Stimulated activated naive CD8-positive, alpha-beta T cell treated with anti-CD3 and anti-CD28 coated beads, Interleukin-15, Interleukin-2, amounts not matched to agents 100 U/mL and 50 U/mL, for 24 hours (primary cell): ENCODE measurements at regions not wholly inside any gene's neighbourhood (a gene's known extent, or its start where the extent isn't known, plus 50 kb on each side); places are given as distances from the start of the nearest gene placed in this dataset.
"Not testable (repeated sequence)": the region's sequence is repeated elsewhere in the genome, so short reads cannot be mapped to it uniquely, and the experiment has no call there.

Experiments used
- ATAC-seq: fragments of 150-1000 bp; cut with Tn5 transposase; one replicate; pipeline ENCODE4 v1.10.0; 2021
- DNase-seq: peaks from one replicate; pipeline ENCODE4 v3.0.0; 2021

DNA sequence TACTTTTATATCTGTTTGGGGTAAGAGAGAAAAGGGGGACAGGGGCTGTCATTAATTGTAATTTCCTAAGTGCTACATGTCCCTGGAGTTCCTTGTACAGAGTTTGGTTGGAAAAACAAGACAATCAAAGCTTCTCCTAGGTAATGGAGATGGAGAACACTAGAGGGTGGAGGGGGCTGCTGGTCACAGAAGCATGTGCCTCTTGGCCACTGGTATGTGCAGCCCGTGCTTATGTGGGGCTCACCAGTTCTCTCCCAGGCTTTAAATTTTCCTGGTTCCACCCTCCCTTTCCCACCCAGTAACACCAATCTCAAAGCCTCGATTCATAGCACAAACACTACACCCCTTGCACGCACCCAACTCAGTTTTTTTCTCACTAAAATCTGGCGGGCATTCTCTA, 165.6 kb downstream of the SAMD5 start:
- ATAC-seq, result no peak
- no peak for DNase-seq

GRCh38 chr6:147674794-147675193, 166.3 kb downstream of the SAMD5 start:
- ATAC-seq, result no peak
- no peak for DNase-seq

DNA sequence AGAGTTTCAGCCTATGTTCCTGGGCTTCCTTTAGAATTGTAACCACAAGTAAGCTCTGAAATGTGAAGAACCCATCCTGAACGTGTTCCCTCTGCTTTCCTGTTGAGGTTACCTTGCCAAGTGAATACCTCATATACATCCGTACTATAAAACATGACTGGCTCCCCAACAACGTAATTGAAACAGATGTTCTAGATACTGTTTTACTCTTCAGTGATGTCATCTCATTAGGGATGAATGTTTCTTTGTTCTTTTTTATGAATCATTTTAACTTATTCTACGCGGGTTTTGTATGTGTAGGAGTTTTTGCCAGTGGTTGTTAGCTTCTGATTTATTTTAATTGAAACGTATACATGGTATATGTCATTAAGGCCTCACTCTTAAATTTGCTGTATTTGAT, 166.8 kb downstream of the SAMD5 start:
- ATAC-seq, result no peak
- no peak for DNase-seq

GRCh38 chr6:147676495-147677199, 168.2 kb downstream of the SAMD5 start:
- DNase-seq (no peak), ATAC-seq (no peak)

DNA sequence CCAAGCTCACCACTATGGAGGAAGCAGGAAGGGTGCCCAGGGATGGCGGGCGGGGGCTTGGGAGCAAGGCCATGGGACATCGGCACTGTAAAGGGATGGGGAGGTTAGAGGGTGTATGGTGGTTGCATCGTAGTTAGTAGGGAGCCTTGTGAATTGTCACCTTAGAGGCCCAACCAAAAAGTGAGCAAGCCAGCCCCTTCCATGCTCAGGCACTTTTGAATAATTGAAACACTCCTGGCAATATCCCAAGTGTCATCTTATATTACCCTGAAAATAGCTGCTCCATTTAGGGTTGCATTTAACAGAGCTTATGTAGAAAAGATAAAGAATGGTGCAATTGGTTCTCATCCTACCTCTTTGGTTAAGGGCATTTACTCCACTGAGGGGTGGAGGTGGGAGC, 169.2 kb downstream of the SAMD5 start:
- ATAC-seq, result no peak
- DNase-seq, result no peak

- no peak for DNase-seq
- no peak for ATAC-seq
Observed at GRCh38 chr6:147678253-147678652, 169.8 kb downstream of the SAMD5 start.

- DNase-seq (no peak), ATAC-seq (no peak)
Observed at GRCh38 chr6:147684906-147685305, 176.4 kb downstream of the SAMD5 start.

DNA sequence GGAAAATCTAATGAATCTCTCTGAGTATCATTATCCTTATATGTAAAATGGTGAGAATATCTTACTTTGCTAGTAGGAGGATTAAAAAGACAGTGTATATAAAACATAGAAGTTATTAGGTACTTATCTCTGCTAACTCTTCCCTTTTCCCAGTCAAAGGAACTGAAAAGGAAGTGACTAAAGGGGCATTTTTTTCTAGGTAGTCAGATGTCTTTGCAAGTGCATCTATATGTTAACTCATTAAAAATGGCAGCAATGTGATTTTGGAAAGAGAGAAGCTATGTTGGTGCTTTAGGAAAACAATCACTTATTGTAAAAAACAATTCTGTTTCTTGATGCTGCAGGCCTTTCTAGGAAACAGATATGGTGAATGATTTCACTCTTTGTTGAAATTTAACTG, 180.9 kb downstream of the SAMD5 start:
- ATAC-seq (no peak), DNase-seq (no peak)

DNA sequence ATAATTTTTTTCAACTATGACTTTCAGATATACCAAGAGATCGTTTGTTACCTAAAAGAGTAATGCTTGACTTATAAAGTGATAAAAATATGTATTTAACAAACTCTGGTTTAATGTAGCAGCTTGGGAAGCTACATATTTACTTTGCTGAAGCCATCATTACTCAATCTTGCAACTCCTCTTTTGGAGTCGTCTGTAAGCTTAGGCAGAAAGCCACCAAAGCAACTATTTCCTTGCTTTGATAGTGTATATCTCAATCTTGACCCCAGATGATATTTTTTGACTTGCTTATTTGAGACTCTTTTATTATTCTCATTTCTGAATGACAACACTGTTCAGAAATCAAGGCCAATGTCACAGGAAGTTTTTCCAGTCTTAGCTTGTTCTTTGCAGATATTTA, 183.0 kb downstream of the SAMD5 start:
- DNase-seq, result no peak
- ATAC-seq, result no peak

DNA sequence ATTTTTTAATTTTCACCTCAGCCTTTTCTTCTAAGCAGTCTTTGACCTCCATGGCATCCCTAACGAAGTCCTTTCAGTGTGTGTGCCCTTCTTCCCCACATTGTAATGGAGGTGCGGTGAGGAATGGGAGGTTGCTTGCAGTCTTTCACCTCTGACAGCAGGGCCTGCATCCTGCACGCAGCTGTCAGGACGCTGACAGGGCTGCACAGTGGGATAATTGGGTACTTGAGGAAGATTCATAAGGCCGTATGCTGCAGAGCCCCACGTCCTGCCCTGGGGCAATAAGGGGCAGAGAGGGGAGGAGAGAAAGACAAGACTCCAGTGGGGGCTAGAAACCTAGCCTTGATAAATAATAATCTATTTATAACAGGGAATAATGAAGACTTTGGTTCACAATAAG, 184.7 kb downstream of the SAMD5 start:
- DNase-seq (no peak), ATAC-seq (no peak)

DNA sequence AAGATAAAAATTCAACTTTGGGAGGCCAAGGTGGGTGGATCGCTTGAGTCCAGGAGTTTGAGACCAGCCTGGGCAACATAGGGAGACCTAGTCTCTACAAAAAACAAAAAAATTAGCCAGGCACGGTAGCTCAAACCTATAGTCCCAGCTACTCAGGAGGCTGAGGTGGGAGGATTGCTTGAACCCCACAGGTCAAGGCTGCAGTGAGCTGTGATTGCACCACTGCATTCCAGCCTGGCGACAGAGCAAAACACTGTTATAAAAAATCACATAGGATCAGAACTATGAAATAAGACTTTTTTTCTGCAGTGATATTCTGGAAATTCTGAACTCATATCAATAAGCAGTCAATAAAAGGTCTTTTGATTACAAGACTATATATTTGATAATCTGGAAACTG, 186.1 kb downstream of the SAMD5 start:
- ATAC-seq, DNase-seq: not testable (repeated sequence)

GRCh38 chr6:147695819-147696218, 187.3 kb downstream of the SAMD5 start:
- ATAC-seq (no peak), DNase-seq (no peak)

DNA sequence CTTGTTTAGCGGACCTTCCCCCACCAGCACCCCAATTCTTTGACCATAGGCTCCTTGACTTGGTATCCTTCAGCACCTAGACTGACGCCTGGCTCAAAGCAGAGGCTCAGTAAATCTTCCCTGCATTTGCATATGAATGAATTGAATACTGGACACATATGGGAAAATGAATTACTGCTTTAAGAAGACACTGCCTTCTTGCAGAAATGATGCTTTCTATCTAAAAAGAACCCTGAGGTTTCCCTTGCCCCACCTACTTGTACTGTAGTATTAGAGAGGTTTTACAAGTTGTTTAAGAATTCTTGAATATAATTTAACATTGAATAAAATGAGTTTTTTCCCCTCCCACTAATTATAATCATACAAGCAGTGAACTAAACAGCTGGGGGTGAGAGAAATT, 190.7 kb downstream of the SAMD5 start:
- no peak for ATAC-seq
- DNase-seq, result no peak

- no peak for ATAC-seq
- no peak for DNase-seq
Observed at GRCh38 chr6:147699637-147700036, 191.1 kb downstream of the SAMD5 start.

DNA sequence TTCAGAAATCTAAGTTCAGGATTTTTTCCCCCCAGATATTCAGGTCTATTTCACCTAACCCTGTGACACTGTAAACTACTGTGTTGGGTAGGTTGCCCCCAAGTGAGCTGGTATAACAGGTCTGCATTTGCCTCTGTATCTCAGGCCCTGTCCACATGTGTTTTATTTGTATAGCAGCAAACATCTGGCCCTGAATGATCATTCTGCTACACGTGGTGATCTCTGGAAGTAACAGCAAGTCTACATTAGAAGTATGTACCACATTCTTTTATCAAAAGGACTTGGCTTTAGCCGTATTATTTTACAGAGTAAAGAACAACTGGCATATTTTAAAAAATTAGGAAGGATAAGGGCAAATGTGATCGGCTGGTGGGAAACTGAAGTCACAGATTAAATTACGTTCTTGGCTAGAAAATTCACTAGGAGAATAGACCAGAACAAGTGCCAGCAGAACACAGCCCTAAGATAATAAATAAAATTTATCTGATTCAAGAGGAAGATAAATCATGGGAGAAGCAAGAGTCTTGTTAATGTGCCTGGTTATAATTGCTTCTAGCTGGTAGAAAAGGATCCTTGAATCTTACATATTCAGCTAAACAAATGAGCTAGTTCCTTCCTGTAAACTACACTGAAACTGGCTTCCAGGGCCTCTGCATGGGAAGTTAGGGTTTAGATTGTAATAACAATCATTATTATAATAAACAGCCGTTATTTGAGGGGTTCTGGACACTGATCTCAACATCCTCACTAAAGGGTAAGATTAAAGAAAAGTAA, 192.1 kb downstream of the SAMD5 start:
- ATAC-seq, result no peak
- no peak for DNase-seq

GRCh38 chr6:147704691-147705090, 196.2 kb downstream of the SAMD5 start:
- ATAC-seq, result no peak
- no peak for DNase-seq

GRCh38 chr6:147707524-147707923, 199.0 kb downstream of the SAMD5 start:
- DNase-seq, result no peak
- no peak for ATAC-seq

DNA sequence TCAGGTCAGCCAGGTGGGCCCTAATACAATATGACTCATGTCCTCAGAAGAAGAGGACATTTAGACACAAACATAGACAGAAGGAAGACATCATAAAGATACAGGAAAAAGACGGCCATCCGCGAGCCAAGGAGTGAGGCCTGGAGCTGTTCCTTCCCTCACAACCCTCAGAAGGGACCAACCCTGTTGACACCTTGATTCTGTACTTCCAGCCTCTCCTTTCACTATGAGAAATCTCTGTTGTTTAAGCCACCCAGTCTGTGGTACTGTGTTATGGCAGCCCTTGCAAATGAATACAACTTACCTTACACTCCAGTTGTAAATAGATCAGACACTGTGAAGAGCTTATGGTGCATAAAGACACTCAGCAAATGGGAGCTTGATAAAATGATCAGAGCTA, 199.7 kb downstream of the SAMD5 start:
- DNase-seq, result no peak
- no peak for ATAC-seq

DNA sequence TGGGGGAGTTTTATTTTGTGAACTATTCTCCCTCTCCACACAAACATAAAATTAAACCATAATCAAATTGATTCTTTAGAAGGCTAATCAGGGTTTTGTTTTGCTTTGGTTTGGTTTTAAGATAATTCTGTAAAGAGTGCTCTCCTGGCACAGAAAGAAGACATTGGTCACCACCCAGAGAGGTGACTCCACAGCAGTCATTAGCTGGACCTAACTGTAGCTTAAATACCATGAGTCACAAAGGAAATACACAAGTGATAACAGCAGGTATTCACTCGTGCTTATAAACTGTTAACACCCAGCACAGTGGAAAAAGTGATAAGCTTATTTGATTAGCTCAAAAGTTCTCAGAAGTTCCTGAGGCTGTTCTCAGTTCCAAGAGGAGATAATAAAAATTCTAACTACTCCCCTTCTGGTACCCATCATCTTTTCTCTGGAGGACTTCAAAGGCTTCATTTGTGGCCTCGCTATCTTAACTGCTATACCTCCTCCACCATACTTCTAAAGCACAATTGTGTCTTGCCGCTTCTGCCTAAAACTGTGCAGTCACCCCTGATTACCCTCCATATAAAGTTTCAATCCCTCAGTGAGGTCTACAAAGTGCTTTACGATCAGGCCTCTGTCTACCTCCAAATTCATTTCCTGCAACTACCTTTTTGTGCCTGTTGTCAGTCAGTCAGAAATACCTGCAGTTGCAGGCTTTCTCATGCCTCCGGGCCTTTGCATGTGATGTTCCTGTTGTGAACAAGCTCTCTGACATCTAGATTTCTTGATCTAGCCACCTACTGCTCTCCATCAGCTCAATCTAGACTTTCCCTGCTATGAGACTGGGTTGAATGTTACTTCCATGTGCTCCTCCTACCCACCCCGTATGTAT, 201.1 kb downstream of the SAMD5 start:
- no peak for DNase-seq
- ATAC-seq, result no peak

DNA sequence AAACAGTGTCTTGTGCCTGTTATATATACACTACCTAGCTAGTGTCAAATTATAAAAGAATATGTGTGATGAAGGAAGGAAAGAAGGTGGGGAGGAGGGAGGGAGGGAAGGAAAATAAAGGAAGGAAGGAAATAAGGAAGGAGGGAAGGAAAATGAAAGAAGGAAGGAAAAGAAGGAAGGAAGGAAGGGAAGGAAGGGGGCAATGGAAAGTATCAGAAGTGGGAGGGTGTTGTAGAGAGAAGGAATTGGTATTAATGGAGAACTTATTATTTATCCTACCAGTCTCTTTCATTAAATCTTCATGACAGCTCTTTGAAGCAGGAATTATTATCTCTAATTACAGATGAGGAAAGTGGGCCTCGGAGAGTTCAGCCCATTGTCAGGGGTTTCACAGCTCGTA, 202.4 kb downstream of the SAMD5 start:
- DNase-seq (no peak), ATAC-seq (no peak)

DNA sequence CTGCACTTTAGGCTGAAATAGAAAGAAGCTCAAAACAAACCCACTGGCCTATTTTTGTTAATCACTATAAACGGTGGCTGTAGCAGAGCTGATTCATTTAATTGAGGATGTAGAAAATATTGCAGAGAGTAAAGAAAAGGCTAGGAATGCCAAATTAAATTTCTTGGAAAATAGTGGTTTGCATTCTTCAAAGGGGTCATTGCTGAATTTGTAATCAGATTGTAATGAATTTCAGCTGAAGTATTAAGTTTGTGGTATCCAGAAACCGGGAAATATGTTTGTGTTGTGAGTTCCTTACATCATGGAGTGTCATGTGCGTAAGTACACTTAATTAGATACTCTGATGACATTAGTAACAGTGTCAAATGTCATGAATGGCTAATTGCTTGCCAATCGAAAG, 203.0 kb downstream of the SAMD5 start:
- no peak for ATAC-seq
- no peak for DNase-seq

GRCh38 chr6:147712841-147713240, 204.4 kb downstream of the SAMD5 start:
- ATAC-seq (no peak), DNase-seq (no peak)

DNA sequence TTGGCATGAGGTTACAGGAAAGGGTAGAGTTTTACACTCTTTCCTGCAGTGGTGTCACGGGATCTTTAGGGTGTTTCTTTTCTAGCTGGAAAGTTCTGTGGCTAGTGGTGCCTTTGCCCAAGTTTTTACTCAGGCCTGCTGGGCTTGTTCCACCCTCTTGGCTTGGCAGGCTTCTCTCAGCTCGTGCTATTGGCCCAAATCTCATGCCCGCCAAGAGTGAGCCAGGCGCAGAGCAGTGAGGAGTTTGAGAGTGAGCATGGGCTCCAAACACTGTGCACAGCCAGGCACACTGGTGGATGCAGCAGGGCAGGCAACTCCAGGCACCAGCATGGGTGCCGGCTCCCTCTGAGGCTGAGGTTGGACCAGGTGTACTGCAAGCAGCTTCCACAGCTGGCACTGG, 206.5 kb downstream of the SAMD5 start:
- DNase-seq, result no peak
- no peak for ATAC-seq
